ENCODE measurements at regions not wholly inside any gene's neighbourhood (a gene's known extent, or its start where the extent isn't known, plus 50 kb on each side); places are given as distances from the start of the nearest gene placed in this dataset.

- no peak for DNase-seq
Measured at GRCh38 chr4:181193131-181193930, 1049.9 kb upstream of the TENM3 start.

- DNase-seq: no peak
Measured at GRCh38 chr4:181194096-181194495, 1049.1 kb upstream of the TENM3 start.

GRCh38 chr4:181200076-181200475 is 1043.1 kb upstream of the TENM3 start:
- no peak for DNase-seq

GRCh38 chr4:181202240-181202639 is 1041.0 kb upstream of the TENM3 start:
- DNase-seq: no peak

- no peak for DNase-seq
Measured at GRCh38 chr4:181204109-181204508, 1039.1 kb upstream of the TENM3 start.

GRCh38 chr4:181213551-181213950 is 1029.7 kb upstream of the TENM3 start:
- no peak for DNase-seq

- no peak for DNase-seq
Measured at GRCh38 chr4:181216501-181216900, 1026.7 kb upstream of the TENM3 start.

- no peak for DNase-seq
Measured at GRCh38 chr4:181219783-181220416, 1023.3 kb upstream of the TENM3 start.

- DNase-seq: no peak
Measured at GRCh38 chr4:181224852-181225251, 1018.4 kb upstream of the TENM3 start.

GRCh38 chr4:181225616-181226261 is 1017.5 kb upstream of the TENM3 start:
- DNase-seq: no peak

- DNase-seq: no peak
Measured at GRCh38 chr4:181234951-181235680, 1008.1 kb upstream of the TENM3 start.

GRCh38 chr4:181245326-181245725 is 997.9 kb upstream of the TENM3 start:
- DNase-seq: no peak

GRCh38 chr4:181249031-181249430 is 994.2 kb upstream of the TENM3 start:
- no peak for DNase-seq

GRCh38 chr4:181254771-181255170 is 988.4 kb upstream of the TENM3 start:
- no peak for DNase-seq

GRCh38 chr4:181258569-181258968 is 984.6 kb upstream of the TENM3 start:
- DNase-seq: no peak

GRCh38 chr4:181259081-181259709 is 984.0 kb upstream of the TENM3 start:
- no peak for DNase-seq

- DNase-seq: no peak
Measured at GRCh38 chr4:181261279-181261678, 981.9 kb upstream of the TENM3 start.

- no peak for DNase-seq
Measured at GRCh38 chr4:181264893-181265292, 978.3 kb upstream of the TENM3 start.

GRCh38 chr4:181265370-181265769 is 977.8 kb upstream of the TENM3 start:
- no peak for DNase-seq

- DNase-seq: no peak
Measured at GRCh38 chr4:181271116-181271640, 972.0 kb upstream of the TENM3 start.

GRCh38 chr4:181272422-181272821 is 970.8 kb upstream of the TENM3 start:
- no peak for DNase-seq

GRCh38 chr4:181278941-181279340 is 964.3 kb upstream of the TENM3 start:
- no peak for DNase-seq

- DNase-seq: no peak
Measured at GRCh38 chr4:181281451-181281850, 961.8 kb upstream of the TENM3 start.
